IgD-negative memory B cell (primary cell): ENCODE measurements at regions not wholly inside any gene's neighbourhood (a gene's known extent, or its start where the extent isn't known, plus 50 kb on each side); places are given as distances from the start of the nearest gene placed in this dataset.

Source experiments
- H3K27ac Mint-ChIP-seq, 3 donors: one replicate each; pipeline ENCODE4 v1.8.0; 2020 to 2022; ENCODE audit warnings: mild to moderate bottlenecking in 3 of 3, mixed read lengths in 3 of 3, moderate library complexity in 1 of 3
- H3K27me3 Mint-ChIP-seq: one replicate; pipeline ENCODE4 v1.8.0; 2021; ENCODE audit warnings: mixed read lengths
- H3K36me3 Mint-ChIP-seq: one replicate; pipeline ENCODE4 v1.8.0; 2020; ENCODE audit warnings: mild to moderate bottlenecking, mixed read lengths
- H3K4me1 Mint-ChIP-seq, 3 donors: one replicate each; pipeline ENCODE4 v1.8.0; 2020 to 2022; ENCODE audit warnings: mixed read lengths in 3 of 3, mild to moderate bottlenecking in 1 of 3
- H3K4me3 Mint-ChIP-seq, 4 donors: one replicate each; pipeline ENCODE4 v1.8.0; 2020 to 2022; ENCODE audit warnings: mild to moderate bottlenecking in 4 of 4, mixed read lengths in 4 of 4, moderate library complexity in 3 of 4
- H3K9me3 Mint-ChIP-seq, 3 donors: one replicate each; pipeline ENCODE4 v1.8.0; 2020 to 2021; ENCODE audit warnings: mixed read lengths in 3 of 3, mild to moderate bottlenecking in 1 of 3

GRCh38 chr13:62336507-62336906 lies 920.9 kb upstream of the PCDH20 start:
- H3K9me3 Mint-ChIP-seq, result peaks cover 0 to 3% (median 0%) of the 10 kb centered on the region in 3 donors
- no peak overlapping the region for H3K27ac Mint-ChIP-seq
- H3K4me1 Mint-ChIP-seq, result no peaks in the 10 kb centered on the region
- H3K36me3 Mint-ChIP-seq, result no peaks in the 10 kb centered on the region
- H3K27me3 Mint-ChIP-seq, result no peaks in the 10 kb centered on the region
- H3K4me3 Mint-ChIP-seq, result no peak overlapping the region

GRCh38 chr13:62333466-62333865 lies 917.8 kb upstream of the PCDH20 start:
- peaks cover 0 to 3% (median 0%) of the 10 kb centered on the region in 3 donors for H3K9me3 Mint-ChIP-seq
- H3K27ac Mint-ChIP-seq, result no peak overlapping the region
- no peaks in the 10 kb centered on the region for H3K4me1 Mint-ChIP-seq
- no peaks in the 10 kb centered on the region for H3K36me3 Mint-ChIP-seq
- H3K27me3 Mint-ChIP-seq, result no peaks in the 10 kb centered on the region
- H3K4me3 Mint-ChIP-seq, result no peak overlapping the region

- no peaks in the 10 kb centered on the region for H3K27me3 Mint-ChIP-seq
These were observed 915.7 kb upstream of the PCDH20 start for GRCh38 chr13:62331384-62331783.

GRCh38 chr13:62327367-62327766 lies 911.7 kb upstream of the PCDH20 start:
- Mint-ChIP-seq H3K27me3 (no peaks in the 10 kb centered on the region), H3K27ac (no peak overlapping the region), H3K36me3 (no peaks in the 10 kb centered on the region), H3K9me3 (peaks cover 0 to 6% (median 1%) of the 10 kb centered on the region in 3 donors), H3K4me3 (no peak overlapping the region), H3K4me1 (no peaks in the 10 kb centered on the region)

More at GRCh38 chr13:62331384-62331783, 915.7 kb upstream of the PCDH20 start:
- H3K9me3 Mint-ChIP-seq, result peaks cover 0 to 9% (median 0%) of the 10 kb centered on the region in 3 donors
- no peak overlapping the region for H3K27ac Mint-ChIP-seq
- H3K36me3 Mint-ChIP-seq, result no peaks in the 10 kb centered on the region
- H3K4me1 Mint-ChIP-seq, result no peaks in the 10 kb centered on the region
- H3K4me3 Mint-ChIP-seq, result no peak overlapping the region

- H3K36me3 Mint-ChIP-seq, result no peaks in the 10 kb centered on the region
- H3K4me3 Mint-ChIP-seq, result no peak overlapping the region
- H3K27ac Mint-ChIP-seq, result no peak overlapping the region
These were observed 909.2 kb upstream of the PCDH20 start for GRCh38 chr13:62324842-62325241.

GRCh38 chr13:62321895-62322294 lies 906.2 kb upstream of the PCDH20 start:
- H3K27me3 Mint-ChIP-seq, result no peaks in the 10 kb centered on the region
- no peak overlapping the region for H3K4me3 Mint-ChIP-seq
- H3K9me3 Mint-ChIP-seq, result peaks cover 0 to 1% (median 0%) of the 10 kb centered on the region in 3 donors
- no peaks in the 10 kb centered on the region for H3K36me3 Mint-ChIP-seq
- no peak overlapping the region for H3K27ac Mint-ChIP-seq
- no peaks in the 10 kb centered on the region for H3K4me1 Mint-ChIP-seq

More at GRCh38 chr13:62324842-62325241, 909.2 kb upstream of the PCDH20 start:
- H3K9me3 Mint-ChIP-seq, result peaks cover 0 to 6% (median 1%) of the 10 kb centered on the region in 3 donors
- no peaks in the 10 kb centered on the region for H3K27me3 Mint-ChIP-seq
- no peaks in the 10 kb centered on the region for H3K4me1 Mint-ChIP-seq

GRCh38 chr13:62321139-62321538 lies 905.5 kb upstream of the PCDH20 start:
- Mint-ChIP-seq H3K27me3 (no peaks in the 10 kb centered on the region), H3K36me3 (no peaks in the 10 kb centered on the region), H3K9me3 (peaks cover 0 to 1% (median 0%) of the 10 kb centered on the region in 3 donors), H3K4me1 (no peaks in the 10 kb centered on the region), H3K27ac (no peak overlapping the region), H3K4me3 (no peak overlapping the region)

GRCh38 chr13:62320129-62321108 lies 904.8 kb upstream of the PCDH20 start:
- Mint-ChIP-seq H3K27ac (no peak overlapping the region), H3K4me1 (no peaks in the 10 kb centered on the region), H3K4me3 (no peak overlapping the region), H3K27me3 (no peaks in the 10 kb centered on the region), H3K36me3 (no peaks in the 10 kb centered on the region), H3K9me3 (peaks cover 0 to 1% (median 0%) of the 10 kb centered on the region in 3 donors)

- H3K9me3 Mint-ChIP-seq, result peaks cover 0 to 4% (median 3%) of the 10 kb centered on the region in 3 donors
- H3K36me3 Mint-ChIP-seq, result no peaks in the 10 kb centered on the region
- no peak overlapping the region for H3K27ac Mint-ChIP-seq
- H3K4me1 Mint-ChIP-seq, result peaks cover 0 to 3% (median 0%) of the 10 kb centered on the region in 3 donors
- no peak overlapping the region for H3K4me3 Mint-ChIP-seq
- no peaks in the 10 kb centered on the region for H3K27me3 Mint-ChIP-seq
These were observed 894.3 kb upstream of the PCDH20 start for GRCh38 chr13:62309904-62310303.

- no peaks in the 10 kb centered on the region for H3K36me3 Mint-ChIP-seq
- peaks cover 0 to 3% (median 0%) of the 10 kb centered on the region in 3 donors for H3K4me1 Mint-ChIP-seq
- H3K27me3 Mint-ChIP-seq, result no peaks in the 10 kb centered on the region
- no peak overlapping the region for H3K4me3 Mint-ChIP-seq
- peaks cover 0 to 6% (median 3%) of the 10 kb centered on the region in 3 donors for H3K9me3 Mint-ChIP-seq
- no peak overlapping the region for H3K27ac Mint-ChIP-seq
These were observed 890.1 kb upstream of the PCDH20 start for GRCh38 chr13:62305756-62306155.

- Mint-ChIP-seq H3K4me3 (no peak overlapping the region), H3K36me3 (no peaks in the 10 kb centered on the region), H3K9me3 (peaks cover 3 to 4% (median 3%) of the 10 kb centered on the region in 3 donors), H3K27me3 (no peaks in the 10 kb centered on the region), H3K27ac (no peak overlapping the region), H3K4me1 (peaks cover 0 to 3% (median 0%) of the 10 kb centered on the region in 3 donors)
These were observed 886.7 kb upstream of the PCDH20 start for GRCh38 chr13:62302341-62302740.

GRCh38 chr13:62299988-62300387 lies 884.3 kb upstream of the PCDH20 start:
- Mint-ChIP-seq H3K4me3 (no peak overlapping the region), H3K9me3 (peaks cover 3 to 4% (median 3%) of the 10 kb centered on the region in 3 donors), H3K36me3 (no peaks in the 10 kb centered on the region), H3K27me3 (no peaks in the 10 kb centered on the region), H3K27ac (no peak overlapping the region), H3K4me1 (no peaks in the 10 kb centered on the region)

GRCh38 chr13:62296812-62297211 lies 881.2 kb upstream of the PCDH20 start:
- Mint-ChIP-seq H3K4me1 (no peaks in the 10 kb centered on the region), H3K9me3 (peaks cover 0 to 7% (median 0%) of the 10 kb centered on the region in 3 donors), H3K4me3 (no peak overlapping the region), H3K27ac (no peak overlapping the region), H3K36me3 (no peaks in the 10 kb centered on the region), H3K27me3 (no peaks in the 10 kb centered on the region)

GRCh38 chr13:62294244-62294643 lies 878.6 kb upstream of the PCDH20 start:
- no peaks in the 10 kb centered on the region for H3K36me3 Mint-ChIP-seq
- H3K4me3 Mint-ChIP-seq, result no peak overlapping the region
- no peaks in the 10 kb centered on the region for H3K27me3 Mint-ChIP-seq
- no peak overlapping the region for H3K27ac Mint-ChIP-seq
- no peaks in the 10 kb centered on the region for H3K4me1 Mint-ChIP-seq
- H3K9me3 Mint-ChIP-seq, result peaks cover 0 to 4% (median 2%) of the 10 kb centered on the region in 3 donors

GRCh38 chr13:62292714-62293480 lies 877.2 kb upstream of the PCDH20 start:
- no peak overlapping the region for H3K27ac Mint-ChIP-seq
- H3K4me3 Mint-ChIP-seq, result no peak overlapping the region
- H3K9me3 Mint-ChIP-seq, result peaks cover under 1 to 4% (median 4%) of the 10 kb centered on the region in 3 donors
- no peaks in the 10 kb centered on the region for H3K27me3 Mint-ChIP-seq
- H3K36me3 Mint-ChIP-seq, result no peaks in the 10 kb centered on the region
- H3K4me1 Mint-ChIP-seq, result no peaks in the 10 kb centered on the region
